HPDE6-E6E7 (cell line): ENCODE measurements at regions not wholly inside any gene's neighbourhood (a gene's known extent, or its start where the extent isn't known, plus 50 kb on each side); places are given as distances from the start of the nearest gene placed in this dataset.

ENCODE experiments used
- DNase-seq: peaks from one replicate; pipeline ENCODE4 v3.0.0; 2011; ENCODE audit warnings: missing footprints; ENCODE audit errors: extremely low spot score

GRCh38 chr2:42901076-42901640 is 108.8 kb upstream of the HAAO start:
- DNase-seq, result no peak

- DNase-seq, result no peak
Measured at GRCh38 chr2:42900289-42900891, 108.0 kb upstream of the HAAO start.

GRCh38 chr2:42897358-42897757 is 105.0 kb upstream of the HAAO start:
- DNase-seq, result no peak

GRCh38 chr2:42895791-42896135 is 103.4 kb upstream of the HAAO start:
- DNase-seq, result no peak

GRCh38 chr2:42895134-42895790 is 102.9 kb upstream of the HAAO start:
- DNase-seq, result no peak

- DNase-seq, result no peak
Measured at GRCh38 chr2:42893047-42893758, 100.8 kb upstream of the HAAO start.

- no peak for DNase-seq
Measured at GRCh38 chr2:42890791-42891355, 98.5 kb upstream of the HAAO start.

- no peak for DNase-seq
Measured at GRCh38 chr2:42888321-42889245, 96.2 kb upstream of the HAAO start.

GRCh38 chr2:42886921-42887320 is 94.5 kb upstream of the HAAO start:
- DNase-seq, result no peak

- no peak for DNase-seq
Measured at GRCh38 chr2:42882756-42883155, 90.4 kb upstream of the HAAO start.

- DNase-seq, result peak; percentile 55
Measured at GRCh38 chr2:42881732-42882131, 89.3 kb upstream of the HAAO start.

- no peak for DNase-seq
Measured at GRCh38 chr2:42880738-42881690, 88.6 kb upstream of the HAAO start.

GRCh38 chr2:42879913-42880737 is 87.7 kb upstream of the HAAO start:
- no peak for DNase-seq

GRCh38 chr2:42879121-42879705 is 86.8 kb upstream of the HAAO start:
- DNase-seq, result no peak

GRCh38 chr2:42878581-42878980 is 86.2 kb upstream of the HAAO start:
- DNase-seq, result no peak

- no peak for DNase-seq
Measured at GRCh38 chr2:42877936-42878335, 85.6 kb upstream of the HAAO start.

GRCh38 chr2:42877511-42877910 is 85.1 kb upstream of the HAAO start:
- no peak for DNase-seq

GRCh38 chr2:42876326-42876751 is 84.0 kb upstream of the HAAO start:
- DNase-seq, result no peak

GRCh38 chr2:42875880-42876279 is 83.5 kb upstream of the HAAO start:
- no peak for DNase-seq
